Glutamatergic neuron (in vitro differentiated cells): ENCODE measurements at regions not wholly inside any gene's neighbourhood (a gene's known extent, or its start where the extent isn't known, plus 50 kb on each side); places are given as distances from the start of the nearest gene placed in this dataset.

Experiments
- DNase-seq: peaks from one replicate; pipeline ENCODE4 v3.0.0; 2022
- H3K27ac Mint-ChIP-seq: one replicate; pipeline ENCODE4 v1.8.0; 2020; ENCODE audit warnings: mild to moderate bottlenecking, mixed read lengths, inconsistent platforms; ENCODE audit not compliant: unreplicated experiment
- H3K27me3 Mint-ChIP-seq: one replicate; pipeline ENCODE4 v1.8.0; 2020; ENCODE audit warnings: mild to moderate bottlenecking, moderate library complexity, mixed read lengths, inconsistent platforms; ENCODE audit not compliant: unreplicated experiment
- H3K36me3 Mint-ChIP-seq: one replicate; pipeline ENCODE4 v1.8.0; 2020; ENCODE audit warnings: mild to moderate bottlenecking, mixed read lengths, inconsistent platforms; ENCODE audit not compliant: unreplicated experiment
- H3K4me1 Mint-ChIP-seq: one replicate; pipeline ENCODE4 v1.8.0; 2020; ENCODE audit warnings: mild to moderate bottlenecking, low read depth, mixed read lengths, inconsistent platforms; ENCODE audit not compliant: unreplicated experiment
- H3K4me3 Mint-ChIP-seq: one replicate; pipeline ENCODE4 v1.8.0; 2020; ENCODE audit warnings: mild to moderate bottlenecking, mixed read lengths, inconsistent platforms; ENCODE audit not compliant: unreplicated experiment
- H3K9me3 Mint-ChIP-seq: one replicate; pipeline ENCODE4 v1.8.0; 2020; ENCODE audit warnings: mild to moderate bottlenecking, moderate library complexity, mixed read lengths, inconsistent platforms; ENCODE audit not compliant: unreplicated experiment
- TF ChIP-seq, protein P1 (sequence below): fragments of 200-600 bp; sonication (generic); IDR thresholded peaks from one replicate; pipeline ENCODE4 v1.5.0; 2021; ENCODE audit not compliant: partially characterized antibody, unreplicated experiment

DNA sequence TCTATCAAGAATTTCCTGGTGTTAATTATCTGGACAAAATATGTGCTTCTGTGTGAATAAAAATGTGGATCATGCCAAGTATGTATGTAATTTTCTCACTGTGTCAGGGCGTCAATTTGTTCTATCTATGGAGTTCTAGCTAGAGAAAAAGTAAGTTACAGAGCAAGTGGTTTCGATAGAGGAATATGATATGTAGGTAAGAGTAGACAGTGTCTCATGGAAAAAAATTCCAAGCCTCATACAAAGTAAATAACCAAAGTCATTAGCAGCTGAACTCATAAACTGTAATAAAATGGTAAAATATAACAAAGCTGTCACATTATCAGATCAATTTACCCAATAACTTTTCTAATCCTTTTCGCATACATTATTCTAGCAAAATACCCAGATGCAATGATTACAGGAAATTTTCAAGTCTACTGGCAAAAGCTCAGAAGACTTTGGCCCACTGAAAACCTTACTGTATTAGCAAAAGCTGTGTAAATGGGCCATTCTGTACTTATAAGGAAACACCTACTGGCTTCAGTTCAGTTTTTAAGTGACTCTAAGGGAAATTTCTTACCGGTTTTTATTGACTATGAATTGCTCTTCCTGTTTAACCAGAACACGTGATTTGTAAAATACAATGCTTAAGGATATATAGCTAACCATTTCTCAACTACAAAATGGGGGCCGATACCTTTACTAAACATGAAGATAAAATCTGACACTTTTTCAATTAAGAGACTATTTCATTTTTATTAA is 121.0 kb upstream of the ARSJ start:
- Mint-ChIP-seq H3K4me1 (peaks cover 11% of the 10 kb centered on the region), H3K4me3 (no peak overlapping the region), H3K9me3 (no peaks in the 10 kb centered on the region), H3K36me3 (no peaks in the 10 kb centered on the region), H3K27me3 (peaks cover 3% of the 10 kb centered on the region), H3K27ac (no peak overlapping the region)
- DNase-seq: no peak
- TF ChIP-seq, protein P1, sequence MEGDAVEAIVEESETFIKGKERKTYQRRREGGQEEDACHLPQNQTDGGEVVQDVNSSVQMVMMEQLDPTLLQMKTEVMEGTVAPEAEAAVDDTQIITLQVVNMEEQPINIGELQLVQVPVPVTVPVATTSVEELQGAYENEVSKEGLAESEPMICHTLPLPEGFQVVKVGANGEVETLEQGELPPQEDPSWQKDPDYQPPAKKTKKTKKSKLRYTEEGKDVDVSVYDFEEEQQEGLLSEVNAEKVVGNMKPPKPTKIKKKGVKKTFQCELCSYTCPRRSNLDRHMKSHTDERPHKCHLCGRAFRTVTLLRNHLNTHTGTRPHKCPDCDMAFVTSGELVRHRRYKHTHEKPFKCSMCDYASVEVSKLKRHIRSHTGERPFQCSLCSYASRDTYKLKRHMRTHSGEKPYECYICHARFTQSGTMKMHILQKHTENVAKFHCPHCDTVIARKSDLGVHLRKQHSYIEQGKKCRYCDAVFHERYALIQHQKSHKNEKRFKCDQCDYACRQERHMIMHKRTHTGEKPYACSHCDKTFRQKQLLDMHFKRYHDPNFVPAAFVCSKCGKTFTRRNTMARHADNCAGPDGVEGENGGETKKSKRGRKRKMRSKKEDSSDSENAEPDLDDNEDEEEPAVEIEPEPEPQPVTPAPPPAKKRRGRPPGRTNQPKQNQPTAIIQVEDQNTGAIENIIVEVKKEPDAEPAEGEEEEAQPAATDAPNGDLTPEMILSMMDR: no peak

DNA sequence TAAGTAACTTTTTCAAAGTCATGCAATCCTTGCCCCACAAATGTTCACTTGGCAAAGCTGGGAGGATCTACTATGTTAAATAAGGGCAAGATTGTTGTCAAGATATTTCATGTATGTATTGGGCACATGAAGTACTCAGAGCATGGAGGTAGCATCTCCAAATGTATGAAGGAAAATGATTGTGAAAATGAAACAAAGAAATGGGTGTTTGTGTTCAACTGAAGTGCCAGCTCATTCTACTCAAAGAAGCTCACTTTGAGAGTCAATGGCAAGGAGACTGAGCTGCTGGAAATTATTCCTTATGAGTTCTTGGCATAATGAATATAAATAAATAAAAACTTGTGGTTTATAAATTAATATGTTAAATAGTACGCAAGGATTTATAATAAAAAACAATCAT is 124.5 kb upstream of the ARSJ start:
- Mint-ChIP-seq H3K4me3 (no peak overlapping the region), H3K36me3 (no peaks in the 10 kb centered on the region), H3K9me3 (peaks cover 2% of the 10 kb centered on the region), H3K4me1 (peaks cover 27% of the 10 kb centered on the region), H3K27ac (no peak overlapping the region), H3K27me3 (peaks cover 4% of the 10 kb centered on the region)
- no peak for DNase-seq
- TF ChIP-seq, protein P1: no peak

DNA sequence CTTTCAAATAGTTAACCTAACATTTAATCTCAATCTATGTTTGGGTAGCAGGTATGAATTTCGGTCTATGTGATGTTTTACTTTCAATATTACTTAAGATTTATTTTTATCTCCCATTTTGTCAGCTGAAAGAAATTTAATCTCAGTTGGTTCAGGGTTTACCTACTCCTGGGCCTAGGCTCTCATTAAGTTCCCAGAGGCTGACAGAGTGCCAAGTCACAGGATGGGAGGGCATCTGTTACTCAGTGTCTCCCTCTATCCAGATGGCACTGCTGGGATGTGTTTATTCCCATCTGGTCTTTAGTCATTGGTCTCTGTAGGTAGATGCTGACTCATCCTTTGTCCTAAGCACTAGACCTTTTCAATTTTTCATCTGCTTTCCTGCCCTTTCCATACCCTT is 129.4 kb upstream of the ARSJ start:
- Mint-ChIP-seq H3K27ac (peak overlapping the region; percentile 94), H3K27me3 (peaks cover 8% of the 10 kb centered on the region), H3K9me3 (peaks cover 6% of the 10 kb centered on the region), H3K36me3 (no peaks in the 10 kb centered on the region), H3K4me3 (peak overlapping the region; percentile 60), H3K4me1 (peaks cover 29% of the 10 kb centered on the region)
- TF ChIP-seq, protein P1: no peak
- DNase-seq: peak; percentile 53

DNA sequence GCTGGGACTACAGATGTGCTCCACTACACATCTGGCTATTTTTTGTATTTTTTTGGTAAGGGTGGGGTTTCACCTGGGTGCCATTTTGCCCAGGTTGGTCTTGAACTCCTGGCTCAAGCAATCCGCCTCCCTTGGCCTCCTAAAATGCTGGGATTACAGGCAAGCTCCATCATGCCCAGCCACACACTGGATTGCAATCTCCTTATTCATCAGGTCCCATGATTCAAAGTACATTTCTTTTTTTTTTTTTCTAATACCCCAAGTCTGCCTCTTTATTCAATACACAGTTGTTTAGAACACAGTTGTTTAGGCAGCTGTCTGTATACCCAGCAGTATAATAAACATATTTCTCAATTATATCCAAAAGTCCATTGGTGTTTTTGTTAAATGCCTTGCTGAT is 130.3 kb upstream of the ARSJ start:
- H3K4me1 Mint-ChIP-seq: peaks cover 24% of the 10 kb centered on the region
- no peaks in the 10 kb centered on the region for H3K36me3 Mint-ChIP-seq
- TF ChIP-seq, protein P1: no peak
- H3K4me3 Mint-ChIP-seq: no peak overlapping the region
- H3K9me3 Mint-ChIP-seq: peaks cover 6% of the 10 kb centered on the region
- peaks cover 7% of the 10 kb centered on the region for H3K27me3 Mint-ChIP-seq
- peak overlapping the region; percentile 94 for H3K27ac Mint-ChIP-seq
- DNase-seq: no peak

DNA sequence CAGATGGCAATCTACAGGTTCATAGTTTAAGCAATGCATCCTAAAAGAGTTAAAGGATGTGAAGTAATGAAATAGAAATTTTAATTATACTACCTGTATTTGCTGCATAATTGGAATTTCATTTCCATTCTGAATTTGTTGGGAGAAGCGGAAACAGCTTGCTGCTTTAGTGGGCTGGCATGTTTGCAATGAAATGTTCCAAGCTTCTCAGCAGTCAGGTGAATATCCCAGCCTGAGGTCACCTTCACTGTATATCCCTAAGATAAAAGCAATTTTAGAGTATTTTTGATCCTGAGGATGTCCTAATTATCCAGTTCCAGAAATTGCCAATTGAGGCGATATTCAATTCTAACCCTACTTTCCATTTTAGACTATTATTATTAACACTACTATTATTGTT is 136.1 kb upstream of the ARSJ start:
- Mint-ChIP-seq H3K4me1 (peaks cover 3% of the 10 kb centered on the region), H3K27me3 (no peaks in the 10 kb centered on the region), H3K9me3 (no peaks in the 10 kb centered on the region), H3K4me3 (no peak overlapping the region), H3K36me3 (no peaks in the 10 kb centered on the region), H3K27ac (no peak overlapping the region)
- TF ChIP-seq, protein P1: no peak
- no peak for DNase-seq
